ENCODE measurements at regions not wholly inside any gene's neighbourhood (a gene's known extent, or its start where the extent isn't known, plus 50 kb on each side); places are given as distances from the start of the nearest gene placed in this dataset.

- TF ChIP-seq, protein P1, sequence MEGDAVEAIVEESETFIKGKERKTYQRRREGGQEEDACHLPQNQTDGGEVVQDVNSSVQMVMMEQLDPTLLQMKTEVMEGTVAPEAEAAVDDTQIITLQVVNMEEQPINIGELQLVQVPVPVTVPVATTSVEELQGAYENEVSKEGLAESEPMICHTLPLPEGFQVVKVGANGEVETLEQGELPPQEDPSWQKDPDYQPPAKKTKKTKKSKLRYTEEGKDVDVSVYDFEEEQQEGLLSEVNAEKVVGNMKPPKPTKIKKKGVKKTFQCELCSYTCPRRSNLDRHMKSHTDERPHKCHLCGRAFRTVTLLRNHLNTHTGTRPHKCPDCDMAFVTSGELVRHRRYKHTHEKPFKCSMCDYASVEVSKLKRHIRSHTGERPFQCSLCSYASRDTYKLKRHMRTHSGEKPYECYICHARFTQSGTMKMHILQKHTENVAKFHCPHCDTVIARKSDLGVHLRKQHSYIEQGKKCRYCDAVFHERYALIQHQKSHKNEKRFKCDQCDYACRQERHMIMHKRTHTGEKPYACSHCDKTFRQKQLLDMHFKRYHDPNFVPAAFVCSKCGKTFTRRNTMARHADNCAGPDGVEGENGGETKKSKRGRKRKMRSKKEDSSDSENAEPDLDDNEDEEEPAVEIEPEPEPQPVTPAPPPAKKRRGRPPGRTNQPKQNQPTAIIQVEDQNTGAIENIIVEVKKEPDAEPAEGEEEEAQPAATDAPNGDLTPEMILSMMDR (conservative IDR thresholded peaks at IDR 0.05; ENCODE audit: low read depth, low read length), result no peak
- TF ChIP-seq EZH2 (IDR thresholded peaks at IDR 0.05; ENCODE audit: borderline replicate concordance, low read depth, low read length, poor library complexity, severe bottlenecking), result no peak
These were observed 90.3 kb downstream of the PLXNA1 start for GRCh38 chr3:127072971-127073783.
